ENCODE measurements at regions not wholly inside any gene's neighbourhood (a gene's known extent, or its start where the extent isn't known, plus 50 kb on each side); places are given as distances from the start of the nearest gene placed in this dataset.

DNA sequence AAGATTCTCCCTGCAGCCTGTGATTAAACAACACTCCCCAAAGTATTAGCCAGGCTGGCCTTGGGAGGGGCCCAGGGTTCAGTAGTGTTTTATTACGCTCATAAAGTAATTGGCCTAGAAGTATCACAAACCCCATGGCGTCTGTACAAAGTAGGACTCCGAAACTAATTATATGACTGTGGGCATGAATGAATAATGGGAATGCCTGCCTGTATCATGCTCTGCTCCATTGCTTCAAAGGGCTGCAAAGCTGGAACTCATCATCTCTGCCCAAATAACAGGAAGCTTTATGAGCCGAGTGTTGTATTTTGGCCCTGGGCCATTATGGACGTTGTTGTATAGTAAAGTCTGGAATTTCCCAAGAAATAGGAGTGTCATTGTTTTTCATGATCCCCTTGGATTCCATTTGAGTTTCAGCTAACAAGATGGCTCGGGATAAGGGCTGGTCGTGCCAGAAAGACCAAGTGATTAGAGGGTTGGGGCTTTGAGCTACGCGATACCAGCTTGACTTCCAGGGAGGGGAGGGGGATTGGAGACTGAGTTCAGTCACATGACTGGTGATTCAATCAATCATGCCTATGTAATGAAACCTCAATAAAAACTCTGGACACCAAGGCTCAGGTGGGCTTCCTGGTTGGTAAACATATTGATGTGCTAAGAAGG, 65.3 kb upstream of the NPTX2 start:
- DNase-seq (ENCODE audit: low read depth in 2 of 2): no peak
- Histone ChIP-seq H3K4me2 (ENCODE audit: extremely low read depth, insufficient read depth, low read length) (no peak overlapping the region), H3K4me3 (replicated peaks in 1 of 4; ENCODE audit: control extremely low read depth in 1 of 4, insufficient read depth in 1 of 4, low read depth in 3 of 4, low read length in 4 of 4) (no peak overlapping the region), H3K4me1 (ENCODE audit: control insufficient read depth, extremely low read depth, insufficient read depth, low read length) (no peaks in the 10 kb centered on the region), H3K27me3 (ENCODE audit: control insufficient read depth, insufficient read depth, low read length) (no peaks in the 10 kb centered on the region), H3K79me2 (ENCODE audit: control insufficient read depth, insufficient read depth, low read length) (no peaks in the 10 kb centered on the region), H4K20me1 (ENCODE audit: control insufficient read depth, extremely low read depth, insufficient read depth, low read length) (no peaks in the 10 kb centered on the region), H3K9ac (ENCODE audit: insufficient read depth, low read length) (no peak overlapping the region), H3K36me3 (ENCODE audit: control insufficient read depth, insufficient read depth, low read length) (no peaks in the 10 kb centered on the region), H3K27ac (ENCODE audit: insufficient read depth, low read length) (no peak overlapping the region), H3K9me3 (ENCODE audit: control insufficient read depth, insufficient read depth, low read depth, low read length) (peaks cover 2% of the 10 kb centered on the region), H2AFZ (ENCODE audit: low read length) (no peak overlapping the region)
- TF ChIP-seq EZH2 (IDR thresholded peaks at IDR 0.05; ENCODE audit: low read length, missing control alignments): no peak
- TF ChIP-seq, protein P1, sequence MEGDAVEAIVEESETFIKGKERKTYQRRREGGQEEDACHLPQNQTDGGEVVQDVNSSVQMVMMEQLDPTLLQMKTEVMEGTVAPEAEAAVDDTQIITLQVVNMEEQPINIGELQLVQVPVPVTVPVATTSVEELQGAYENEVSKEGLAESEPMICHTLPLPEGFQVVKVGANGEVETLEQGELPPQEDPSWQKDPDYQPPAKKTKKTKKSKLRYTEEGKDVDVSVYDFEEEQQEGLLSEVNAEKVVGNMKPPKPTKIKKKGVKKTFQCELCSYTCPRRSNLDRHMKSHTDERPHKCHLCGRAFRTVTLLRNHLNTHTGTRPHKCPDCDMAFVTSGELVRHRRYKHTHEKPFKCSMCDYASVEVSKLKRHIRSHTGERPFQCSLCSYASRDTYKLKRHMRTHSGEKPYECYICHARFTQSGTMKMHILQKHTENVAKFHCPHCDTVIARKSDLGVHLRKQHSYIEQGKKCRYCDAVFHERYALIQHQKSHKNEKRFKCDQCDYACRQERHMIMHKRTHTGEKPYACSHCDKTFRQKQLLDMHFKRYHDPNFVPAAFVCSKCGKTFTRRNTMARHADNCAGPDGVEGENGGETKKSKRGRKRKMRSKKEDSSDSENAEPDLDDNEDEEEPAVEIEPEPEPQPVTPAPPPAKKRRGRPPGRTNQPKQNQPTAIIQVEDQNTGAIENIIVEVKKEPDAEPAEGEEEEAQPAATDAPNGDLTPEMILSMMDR (conservative IDR thresholded peaks at IDR 0.05 in 1 of 2, IDR thresholded peaks at IDR 0.05 in 1 of 2; ENCODE audit: low read depth in 1 of 2, low read length in 2 of 2): no peak

- no peak for DNase-seq (ENCODE audit: low read depth in 2 of 2)
- peaks cover 2% of the 10 kb centered on the region for H3K9me3 ChIP-seq (ENCODE audit: control insufficient read depth, insufficient read depth, low read depth, low read length)
- H3K27me3 ChIP-seq (ENCODE audit: control insufficient read depth, insufficient read depth, low read length): no peaks in the 10 kb centered on the region
- H3K79me2 ChIP-seq (ENCODE audit: control insufficient read depth, insufficient read depth, low read length): no peaks in the 10 kb centered on the region
- H4K20me1 ChIP-seq (ENCODE audit: control insufficient read depth, extremely low read depth, insufficient read depth, low read length): no peaks in the 10 kb centered on the region
- TF ChIP-seq EZH2 (IDR thresholded peaks at IDR 0.05; ENCODE audit: low read length, missing control alignments): no peak
- TF ChIP-seq, protein P1 (conservative IDR thresholded peaks at IDR 0.05 in 1 of 2, IDR thresholded peaks at IDR 0.05 in 1 of 2; ENCODE audit: low read depth in 1 of 2, low read length in 2 of 2): no peak
- H3K4me2 ChIP-seq (ENCODE audit: extremely low read depth, insufficient read depth, low read length): no peak overlapping the region
- H3K36me3 ChIP-seq (ENCODE audit: control insufficient read depth, insufficient read depth, low read length): no peaks in the 10 kb centered on the region
- no peak overlapping the region for H3K9ac ChIP-seq (ENCODE audit: insufficient read depth, low read length)
- H3K4me1 ChIP-seq (ENCODE audit: control insufficient read depth, extremely low read depth, insufficient read depth, low read length): no peaks in the 10 kb centered on the region
- H3K27ac ChIP-seq (ENCODE audit: insufficient read depth, low read length): no peak overlapping the region
- H2AFZ ChIP-seq (ENCODE audit: low read length): no peak overlapping the region
- no peak overlapping the region for H3K4me3 ChIP-seq (replicated peaks in 1 of 4; ENCODE audit: control extremely low read depth in 1 of 4, insufficient read depth in 1 of 4, low read depth in 3 of 4, low read length in 4 of 4)
These were observed 68.1 kb upstream of the NPTX2 start for GRCh38 chr7:98548971-98549370.

- Histone ChIP-seq H2AFZ (ENCODE audit: low read length) (no peak overlapping the region), H3K27me3 (ENCODE audit: control insufficient read depth, insufficient read depth, low read length) (no peaks in the 10 kb centered on the region), H3K4me3 (replicated peaks in 1 of 4; ENCODE audit: control extremely low read depth in 1 of 4, insufficient read depth in 1 of 4, low read depth in 3 of 4, low read length in 4 of 4) (no peak overlapping the region), H3K79me2 (ENCODE audit: control insufficient read depth, insufficient read depth, low read length) (no peaks in the 10 kb centered on the region), H3K27ac (ENCODE audit: insufficient read depth, low read length) (no peak overlapping the region), H3K4me1 (ENCODE audit: control insufficient read depth, extremely low read depth, insufficient read depth, low read length) (no peaks in the 10 kb centered on the region), H4K20me1 (ENCODE audit: control insufficient read depth, extremely low read depth, insufficient read depth, low read length) (no peaks in the 10 kb centered on the region), H3K9me3 (ENCODE audit: control insufficient read depth, insufficient read depth, low read depth, low read length) (peaks cover 2% of the 10 kb centered on the region), H3K36me3 (ENCODE audit: control insufficient read depth, insufficient read depth, low read length) (no peaks in the 10 kb centered on the region), H3K4me2 (ENCODE audit: extremely low read depth, insufficient read depth, low read length) (no peak overlapping the region), H3K9ac (ENCODE audit: insufficient read depth, low read length) (no peak overlapping the region)
- TF ChIP-seq, protein P1 (conservative IDR thresholded peaks at IDR 0.05 in 1 of 2, IDR thresholded peaks at IDR 0.05 in 1 of 2; ENCODE audit: low read depth in 1 of 2, low read length in 2 of 2): no peak
- TF ChIP-seq EZH2 (IDR thresholded peaks at IDR 0.05; ENCODE audit: low read length, missing control alignments): no peak
- DNase-seq (ENCODE audit: low read depth in 2 of 2): no peak
These were observed 68.7 kb upstream of the NPTX2 start for GRCh38 chr7:98548370-98548769.

Data from fibroblast of lung (primary cell).